Thoracic aorta (tissue), 2 donors: ENCODE measurements at regions not wholly inside any gene's neighbourhood (a gene's known extent, or its start where the extent isn't known, plus 50 kb on each side); places are given as distances from the start of the nearest gene placed in this dataset.

Source experiments
- ATAC-seq: fragments of 150-250 bp; one replicate; pipeline ENCODE4 v1.8.0; 2017; ENCODE audit warnings: low read depth; ENCODE audit not compliant: insufficient number of reproducible peaks, low FRiP score
- DNase-seq: peaks from one replicate; pipeline ENCODE4 v3.0.0-alpha.2; 2020; ENCODE audit warnings: low spot score
- H3K27ac ChIP-seq, 2 donors: fragments of 200-600 bp; sonication (generic); 1 replicate in 1 of 2; 2 replicates in 1 of 2; pipeline ENCODE4 v1.5.1; 2016; ENCODE audit warnings: mild to moderate bottlenecking in 2 of 2, moderate library complexity in 2 of 2
- H3K27me3 ChIP-seq: fragments of 200-600 bp; sonication (generic); replicated peaks from 2 replicates; pipeline ENCODE4 v1.6.0; 2016; ENCODE audit warnings: mild to moderate bottlenecking; ENCODE audit not compliant: insufficient read depth
- H3K36me3 ChIP-seq: fragments of 200-600 bp; sonication (generic); one replicate; pipeline ENCODE4 v1.5.1; 2016
- H3K4me1 ChIP-seq, 2 donors: fragments of 200-600 bp; sonication (generic); 1 replicate in 1 of 2; 2 replicates in 1 of 2; pipeline versions ENCODE4 v1.5.1 to v1.6.0; 2016; ENCODE audit warnings: low read depth in 2 of 2, mild to moderate bottlenecking in 1 of 2; ENCODE audit not compliant: control insufficient read depth in 1 of 2
- H3K4me3 ChIP-seq: fragments of 200-600 bp; sonication (generic); 2 replicates; pipeline ENCODE4 v1.5.1; 2016; ENCODE audit warnings: mild to moderate bottlenecking
- H3K9me3 ChIP-seq: fragments of 200-600 bp; sonication (generic); 2 replicates; pipeline ENCODE4 v1.5.1; 2016
- CTCF ChIP-seq: fragments of 200-600 bp; sonication (generic); IDR thresholded peaks from one replicate; pipeline ENCODE4 v1.5.1; 2019; ENCODE audit warnings: antibody characterized with exemption

- Histone ChIP-seq H3K4me1 (no peaks in the 10 kb centered on the region), H3K4me3 (no peak overlapping the region), H3K9me3 (no peaks in the 10 kb centered on the region), H3K36me3 (no peaks in the 10 kb centered on the region), H3K27me3 (no peaks in the 10 kb centered on the region), H3K27ac (no peak overlapping the region)
- ATAC-seq (no peak), DNase-seq (no peak)
- no peak for TF ChIP-seq CTCF
Observed at GRCh38 chr20:52342913-52343312, 151.3 kb upstream of the ZFP64 start.

GRCh38 chr20:52340036-52340634 is 148.6 kb upstream of the ZFP64 start:
- no peak for ATAC-seq
- no peak for TF ChIP-seq CTCF
- Histone ChIP-seq H3K27me3 (no peaks in the 10 kb centered on the region), H3K4me3 (no peak overlapping the region), H3K36me3 (no peaks in the 10 kb centered on the region), H3K4me1 (no peaks in the 10 kb centered on the region), H3K27ac (no peak overlapping the region), H3K9me3 (no peaks in the 10 kb centered on the region)
- DNase-seq = no peak

- Histone ChIP-seq H3K9me3 (no peaks in the 10 kb centered on the region), H3K4me1 (no peaks in the 10 kb centered on the region), H3K27ac (no peak overlapping the region), H3K4me3 (no peak overlapping the region), H3K36me3 (no peaks in the 10 kb centered on the region), H3K27me3 (no peaks in the 10 kb centered on the region)
- no peak for DNase-seq
- TF ChIP-seq CTCF = no peak
- ATAC-seq = no peak
Observed at GRCh38 chr20:52332649-52333250, 141.2 kb upstream of the ZFP64 start.

- H3K27ac ChIP-seq = no peak overlapping the region
- TF ChIP-seq CTCF = no peak
Observed at GRCh38 chr20:52332230-52332629, 140.7 kb upstream of the ZFP64 start.

GRCh38 chr20:52331655-52332054 is 140.1 kb upstream of the ZFP64 start:
- no peak overlapping the region for H3K4me3 ChIP-seq

More at GRCh38 chr20:52332230-52332629, 140.7 kb upstream of the ZFP64 start:
- no peaks in the 10 kb centered on the region for H3K9me3 ChIP-seq
- ATAC-seq (no peak), DNase-seq (no peak)
- H3K27me3 ChIP-seq = no peaks in the 10 kb centered on the region
- no peaks in the 10 kb centered on the region for H3K4me1 ChIP-seq
- no peaks in the 10 kb centered on the region for H3K36me3 ChIP-seq
- no peak overlapping the region for H3K4me3 ChIP-seq

More at GRCh38 chr20:52331655-52332054, 140.1 kb upstream of the ZFP64 start:
- DNase-seq (no peak), ATAC-seq (no peak)
- no peak overlapping the region for H3K27ac ChIP-seq
- no peaks in the 10 kb centered on the region for H3K36me3 ChIP-seq
- H3K9me3 ChIP-seq = no peaks in the 10 kb centered on the region
- TF ChIP-seq CTCF = no peak
- no peaks in the 10 kb centered on the region for H3K4me1 ChIP-seq
- H3K27me3 ChIP-seq = no peaks in the 10 kb centered on the region
